BLaER1 treated with 17β-estradiol and CSF1 and Interleukin-3, amounts not matched to agents 10 nM and 100 nM (cell line): ENCODE measurements at regions not wholly inside any gene's neighbourhood (a gene's known extent, or its start where the extent isn't known, plus 50 kb on each side); places are given as distances from the start of the nearest gene placed in this dataset.
"Not testable (repeated sequence)": the region's sequence is repeated elsewhere in the genome, so short reads cannot be mapped to it uniquely, and the experiment has no call there.

Experiments used
- H3K27ac ChIP-seq, 11 experiments: shearing (Covaris generic); formaldehyde crosslinking; 2 replicates each; pipeline ENCODE4 v1.8.1; 2022
- H3K27me3 ChIP-seq, 11 experiments: shearing (Covaris generic); formaldehyde crosslinking; 2 replicates each; pipeline ENCODE4 v1.8.1; 2022
- H3K36me3 ChIP-seq, 11 experiments: shearing (Covaris generic); formaldehyde crosslinking; 2 replicates each; pipeline ENCODE4 v1.8.1; 2022
- H3K4me1 ChIP-seq, 10 experiments: shearing (Covaris generic); formaldehyde crosslinking; 2 replicates each; pipeline ENCODE4 v1.8.1; 2022
- H3K4me2 ChIP-seq, 11 experiments: shearing (Covaris generic); formaldehyde crosslinking; 2 replicates each; pipeline ENCODE4 v1.8.1; 2022
- H3K4me3 ChIP-seq, 10 experiments: shearing (Covaris generic); formaldehyde crosslinking; 2 replicates each; pipeline ENCODE4 v1.8.1; 2022
- H3K9ac ChIP-seq, 11 experiments: shearing (Covaris generic); formaldehyde crosslinking; 2 replicates each; pipeline ENCODE4 v1.8.1; 2022
- H3K9me3 ChIP-seq, 11 experiments: shearing (Covaris generic); formaldehyde crosslinking; replicated peaks in 1 of 11; 2 replicates each; pipeline ENCODE4 v1.8.1; 2022
- H4K20me1 ChIP-seq, 11 experiments: shearing (Covaris generic); formaldehyde crosslinking; 2 replicates each; pipeline ENCODE4 v1.8.1; 2022
- Cebpa-rat ChIP-seq, 11 experiments: shearing (Covaris generic); IDR thresholded peaks; 2 replicates each; pipeline ENCODE4 v1.8.1; 2022

- Histone ChIP-seq H3K9ac (no peak overlapping the region), H3K36me3 (no peaks in the 10 kb centered on the region), H3K27me3 (no peaks in the 10 kb centered on the region), H4K20me1 (no peaks in the 10 kb centered on the region), H3K27ac (no peak overlapping the region), H3K4me3 (no peak overlapping the region), H3K4me2 (peak overlapping the region in 1 of 11 experiments; percentile 40; a peak in 3 of 22 replicates), H3K4me1 (peaks cover 0 to 13% (median 4%) of the 10 kb centered on the region in 10 experiments; a peak in 8 of 20 replicates), H3K9me3 (peaks cover 0 to 9% (median 4%) of the 10 kb centered on the region in 11 experiments; a peak in 6 of 22 replicates)
- no peak for TF ChIP-seq Cebpa-rat (IDR thresholded peaks at IDR 0.05)
These were observed 488.8 kb downstream of the PID1 start for GRCh38 chr2:228782281-228782680.

GRCh38 chr2:228777855-228778355, 493.2 kb downstream of the PID1 start:
- Histone ChIP-seq H3K9me3 (peaks cover 0 to 5% (median 0%) of the 10 kb centered on the region in 11 experiments; a peak in 1 of 22 replicates), H3K4me3 (no peak overlapping the region), H3K27me3 (no peaks in the 10 kb centered on the region), H4K20me1 (no peaks in the 10 kb centered on the region), H3K4me1 (peaks cover 0 to 7% (median 1%) of the 10 kb centered on the region in 10 experiments; a peak in 8 of 20 replicates), H3K27ac (no peak overlapping the region), H3K9ac (no peak overlapping the region), H3K36me3 (no peaks in the 10 kb centered on the region), H3K4me2 (no peak overlapping the region)
- TF ChIP-seq Cebpa-rat (IDR thresholded peaks at IDR 0.05), result no peak

GRCh38 chr2:228774548-228774947, 496.5 kb downstream of the PID1 start:
- H3K4me2 ChIP-seq, result no peak overlapping the region
- no peaks in the 10 kb centered on the region for H3K4me1 ChIP-seq
- no peak overlapping the region for H3K4me3 ChIP-seq
- no peak overlapping the region for H3K9ac ChIP-seq
- no peak overlapping the region for H3K27ac ChIP-seq
- TF ChIP-seq Cebpa-rat (IDR thresholded peaks at IDR 0.05), result no peak
- H3K9me3 ChIP-seq, result no peaks in the 10 kb centered on the region
- H3K36me3 ChIP-seq, result no peaks in the 10 kb centered on the region
- H3K27me3 ChIP-seq, result no peaks in the 10 kb centered on the region
- no peaks in the 10 kb centered on the region for H4K20me1 ChIP-seq

- no peak overlapping the region for H3K4me2 ChIP-seq
- no peaks in the 10 kb centered on the region for H4K20me1 ChIP-seq
- H3K27ac ChIP-seq, result no peak overlapping the region
- H3K9me3 ChIP-seq, result peaks cover 0 to 15% (median 3%) of the 10 kb centered on the region in 11 experiments; a peak in 9 of 22 replicates
- no peaks in the 10 kb centered on the region for H3K27me3 ChIP-seq
- no peak overlapping the region for H3K4me3 ChIP-seq
- H3K36me3 ChIP-seq, result no peaks in the 10 kb centered on the region
- no peak for TF ChIP-seq Cebpa-rat (IDR thresholded peaks at IDR 0.05)
- H3K9ac ChIP-seq, result no peak overlapping the region
- H3K4me1 ChIP-seq, result no peaks in the 10 kb centered on the region
These were observed 499.3 kb downstream of the PID1 start for GRCh38 chr2:228771774-228772173.

GRCh38 chr2:228771315-228771714, 499.8 kb downstream of the PID1 start:
- Histone ChIP-seq H3K36me3 (no peaks in the 10 kb centered on the region), H3K4me2 (no peak overlapping the region), H3K9me3 (peaks cover 0 to 15% (median 3%) of the 10 kb centered on the region in 11 experiments; a peak in 9 of 22 replicates), H3K27me3 (no peaks in the 10 kb centered on the region), H4K20me1 (no peaks in the 10 kb centered on the region), H3K27ac (no peak overlapping the region), H3K4me1 (no peaks in the 10 kb centered on the region), H3K4me3 (no peak overlapping the region), H3K9ac (no peak overlapping the region)
- TF ChIP-seq Cebpa-rat (IDR thresholded peaks at IDR 0.05), result no peak

- Histone ChIP-seq H3K9ac (no peak overlapping the region), H3K4me3 (no peak overlapping the region), H3K9me3 (peaks cover 0 to 15% (median 3%) of the 10 kb centered on the region in 11 experiments; a peak in 9 of 22 replicates), H3K4me1 (no peaks in the 10 kb centered on the region), H3K4me2 (no peak overlapping the region), H3K36me3 (no peaks in the 10 kb centered on the region), H3K27ac (no peak overlapping the region), H3K27me3 (no peaks in the 10 kb centered on the region), H4K20me1 (no peaks in the 10 kb centered on the region)
- TF ChIP-seq Cebpa-rat (IDR thresholded peaks at IDR 0.05), result no peak
These were observed 502.3 kb downstream of the PID1 start for GRCh38 chr2:228768818-228769217.

GRCh38 chr2:228768141-228768540, 502.9 kb downstream of the PID1 start:
- H3K27me3 ChIP-seq, H3K4me1 ChIP-seq, H3K36me3 ChIP-seq, H4K20me1 ChIP-seq, H3K27ac ChIP-seq, H3K4me3 ChIP-seq, H3K9ac ChIP-seq, H3K4me2 ChIP-seq: not testable (repeated sequence)
- peaks cover 0 to 15% (median 3%) of the 10 kb centered on the region in 11 experiments; a peak in 9 of 22 replicates for H3K9me3 ChIP-seq

- no peaks in the 10 kb centered on the region for H3K4me1 ChIP-seq
- H3K4me2 ChIP-seq, result no peak overlapping the region
- H3K9me3 ChIP-seq, result peaks cover 0 to 15% (median 3%) of the 10 kb centered on the region in 11 experiments; a peak in 9 of 22 replicates
- H3K9ac ChIP-seq, result no peak overlapping the region
- no peaks in the 10 kb centered on the region for H4K20me1 ChIP-seq
- H3K4me3 ChIP-seq, result no peak overlapping the region
- H3K27ac ChIP-seq, result no peak overlapping the region
- no peaks in the 10 kb centered on the region for H3K27me3 ChIP-seq
- no peak for TF ChIP-seq Cebpa-rat (IDR thresholded peaks at IDR 0.05)
- H3K36me3 ChIP-seq, result no peaks in the 10 kb centered on the region
These were observed 503.9 kb downstream of the PID1 start for GRCh38 chr2:228767196-228767595.

GRCh38 chr2:228763379-228763981, 507.6 kb downstream of the PID1 start:
- H3K9ac ChIP-seq, result no peak overlapping the region
- no peaks in the 10 kb centered on the region for H4K20me1 ChIP-seq
- no peaks in the 10 kb centered on the region for H3K36me3 ChIP-seq
- H3K4me2 ChIP-seq, result no peak overlapping the region
- H3K27me3 ChIP-seq, result no peaks in the 10 kb centered on the region
- peaks cover 0 to 15% (median 3%) of the 10 kb centered on the region in 11 experiments; a peak in 9 of 22 replicates for H3K9me3 ChIP-seq
- no peak for TF ChIP-seq Cebpa-rat (IDR thresholded peaks at IDR 0.05)
- H3K4me1 ChIP-seq, result no peaks in the 10 kb centered on the region
- no peak overlapping the region for H3K27ac ChIP-seq
- no peak overlapping the region for H3K4me3 ChIP-seq

- H3K4me1 ChIP-seq, result no peaks in the 10 kb centered on the region
- H3K9ac ChIP-seq, result no peak overlapping the region
- no peak overlapping the region for H3K4me3 ChIP-seq
- H3K9me3 ChIP-seq, result peaks cover 0 to 6% (median 0%) of the 10 kb centered on the region in 11 experiments; a peak in 6 of 22 replicates
- no peaks in the 10 kb centered on the region for H3K36me3 ChIP-seq
- H3K27me3 ChIP-seq, result no peaks in the 10 kb centered on the region
- no peaks in the 10 kb centered on the region for H4K20me1 ChIP-seq
- no peak for TF ChIP-seq Cebpa-rat (IDR thresholded peaks at IDR 0.05)
- no peak overlapping the region for H3K27ac ChIP-seq
- H3K4me2 ChIP-seq, result no peak overlapping the region
These were observed 508.5 kb downstream of the PID1 start for GRCh38 chr2:228762565-228762964.

- not testable (repeated sequence) for H3K4me3 ChIP-seq, H3K4me1 ChIP-seq, H3K27me3 ChIP-seq, H3K9ac ChIP-seq, H3K36me3 ChIP-seq, H3K27ac ChIP-seq, H3K4me2 ChIP-seq, H4K20me1 ChIP-seq
- peaks cover 11 to 23% (median 20%) of the 10 kb centered on the region in 11 experiments; a peak in 19 of 22 replicates for H3K9me3 ChIP-seq
These were observed 515.4 kb downstream of the PID1 start for GRCh38 chr2:228755661-228756060.
